AG08396 (cell line): ENCODE measurements at regions not wholly inside any gene's neighbourhood (a gene's known extent, or its start where the extent isn't known, plus 50 kb on each side); places are given as distances from the start of the nearest gene placed in this dataset.
"Not testable (repeated sequence)": the region's sequence is repeated elsewhere in the genome, so short reads cannot be mapped to it uniquely, and the experiment has no call there.

Experiments
- DNase-seq: peaks from one replicate; pipeline ENCODE4 v3.0.0; 2012; ENCODE audit warnings: low spot score, mixed read lengths

GRCh38 chrX:103428525-103428924 lies 52.2 kb downstream of the BEX3 start:
- DNase-seq = no peak

DNA sequence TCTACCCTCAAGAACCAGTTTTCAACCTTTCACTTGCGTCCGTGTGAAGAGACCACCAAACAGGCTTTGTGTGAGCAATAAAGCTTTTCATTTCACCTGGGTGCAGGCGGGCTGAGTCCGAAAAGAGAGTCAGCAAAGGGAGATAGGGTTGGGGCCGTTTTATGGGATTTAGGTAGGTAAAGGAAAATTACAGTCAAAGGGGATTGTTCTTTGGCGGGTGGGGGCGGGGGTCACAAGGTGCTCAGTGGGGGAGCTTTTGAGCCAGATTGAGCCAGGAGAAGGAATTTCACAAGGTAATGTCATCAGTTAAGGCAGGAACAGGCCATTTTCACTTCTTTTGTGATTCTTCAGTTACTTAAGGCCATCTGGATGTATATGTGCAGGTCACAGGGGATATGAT lies 52.7 kb downstream of the BEX3 start:
- DNase-seq = not testable (repeated sequence)

DNA sequence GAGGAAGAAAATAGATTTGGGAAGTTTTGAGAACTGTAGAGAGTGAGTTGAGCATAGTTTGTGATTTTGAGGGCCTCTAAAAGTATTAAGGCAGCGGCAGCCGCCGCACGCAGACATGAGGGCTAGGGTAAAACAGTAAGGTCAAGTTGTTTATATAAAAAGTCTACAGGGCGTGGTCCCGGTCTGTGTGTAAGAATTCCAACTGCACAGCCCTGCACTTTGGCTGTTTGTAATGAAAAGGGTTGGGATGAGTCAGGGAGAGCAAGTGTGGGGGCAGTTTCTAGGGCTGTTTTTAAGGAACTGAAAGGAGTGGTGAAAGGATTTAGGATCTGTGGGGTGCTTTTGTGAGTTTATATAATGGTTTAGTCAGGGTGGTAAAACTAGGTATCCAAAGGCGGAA lies 55.0 kb downstream of the BEX3 start:
- no peak for DNase-seq

- not testable (repeated sequence) for DNase-seq
Measured at GRCh38 chrX:103432841-103433240, 56.5 kb downstream of the BEX3 start.

DNA sequence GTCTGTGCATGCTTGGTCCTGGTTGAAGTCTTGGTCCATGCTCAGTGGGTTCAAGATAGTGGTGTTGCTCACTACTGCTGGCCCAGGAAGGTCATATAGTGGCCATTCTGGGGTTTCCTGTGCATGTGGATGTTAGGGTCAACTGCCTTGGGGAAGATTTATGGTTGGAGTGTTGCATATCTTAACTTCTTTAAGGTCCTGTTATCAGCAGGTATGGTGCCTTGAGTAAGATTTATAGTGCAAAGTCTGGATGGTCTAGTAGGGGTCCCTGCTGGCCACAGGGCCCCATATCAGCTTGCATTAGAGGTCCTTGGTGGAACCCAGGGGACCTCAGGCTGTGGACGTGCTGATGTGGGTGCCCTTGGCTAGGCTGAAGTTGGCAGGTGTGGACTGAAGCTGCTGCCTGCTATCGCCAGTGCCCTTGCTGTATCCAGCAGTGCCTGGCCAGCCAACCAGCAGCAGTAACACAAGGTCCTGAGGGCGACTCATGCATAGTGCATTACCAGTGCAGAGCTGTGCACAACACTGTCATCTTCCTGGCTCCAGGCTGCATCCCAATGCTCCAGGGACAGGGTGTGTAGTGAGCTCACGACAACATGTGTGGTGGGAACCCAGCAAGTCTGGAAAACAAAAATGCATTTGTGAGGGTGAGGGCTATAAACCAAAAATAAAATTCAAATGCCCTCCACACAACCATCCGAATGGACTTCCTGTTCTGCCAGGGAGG lies 61.0 kb downstream of the BEX3 start:
- DNase-seq = peak; percentile 7

DNA sequence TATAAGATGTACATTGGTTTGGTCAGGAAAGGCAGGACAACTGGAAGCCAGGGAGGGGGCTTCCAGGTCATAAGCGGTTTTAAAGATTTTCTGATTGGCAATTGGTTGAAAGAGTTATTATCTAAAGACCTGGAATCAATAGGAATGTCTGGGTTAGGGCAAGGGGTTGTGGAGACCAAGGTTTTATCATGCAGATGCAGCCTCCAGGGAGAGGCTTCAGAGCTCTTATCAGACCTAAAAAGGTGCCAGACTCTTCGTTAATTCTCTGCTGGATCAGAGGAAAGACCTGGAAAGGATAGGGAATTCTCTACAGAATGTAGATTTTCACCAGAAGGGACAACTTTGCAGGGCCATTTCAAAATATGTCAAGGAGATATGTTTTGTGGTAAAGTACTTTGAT lies 62.8 kb downstream of the BEX3 start:
- DNase-seq = no peak

DNA sequence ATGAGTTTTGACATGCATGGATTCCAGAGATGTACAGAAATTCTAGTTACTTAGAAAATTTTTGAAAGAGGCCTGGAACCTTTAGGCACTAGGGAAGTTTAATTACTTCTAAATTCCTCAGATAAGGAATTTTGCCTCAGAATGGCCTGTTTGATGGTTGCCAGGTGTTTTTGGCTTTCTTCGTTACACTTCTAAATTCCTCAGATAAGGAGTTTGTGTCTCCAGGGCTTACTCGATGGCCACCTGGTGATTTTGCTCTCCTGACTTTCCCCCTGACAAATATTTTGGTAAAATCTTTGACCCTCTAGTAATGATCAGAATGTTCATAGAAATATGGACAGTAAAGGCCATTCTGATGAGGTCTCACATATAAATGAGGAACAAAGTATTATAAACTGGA lies 64.3 kb downstream of the BEX3 start:
- DNase-seq = no peak

DNA sequence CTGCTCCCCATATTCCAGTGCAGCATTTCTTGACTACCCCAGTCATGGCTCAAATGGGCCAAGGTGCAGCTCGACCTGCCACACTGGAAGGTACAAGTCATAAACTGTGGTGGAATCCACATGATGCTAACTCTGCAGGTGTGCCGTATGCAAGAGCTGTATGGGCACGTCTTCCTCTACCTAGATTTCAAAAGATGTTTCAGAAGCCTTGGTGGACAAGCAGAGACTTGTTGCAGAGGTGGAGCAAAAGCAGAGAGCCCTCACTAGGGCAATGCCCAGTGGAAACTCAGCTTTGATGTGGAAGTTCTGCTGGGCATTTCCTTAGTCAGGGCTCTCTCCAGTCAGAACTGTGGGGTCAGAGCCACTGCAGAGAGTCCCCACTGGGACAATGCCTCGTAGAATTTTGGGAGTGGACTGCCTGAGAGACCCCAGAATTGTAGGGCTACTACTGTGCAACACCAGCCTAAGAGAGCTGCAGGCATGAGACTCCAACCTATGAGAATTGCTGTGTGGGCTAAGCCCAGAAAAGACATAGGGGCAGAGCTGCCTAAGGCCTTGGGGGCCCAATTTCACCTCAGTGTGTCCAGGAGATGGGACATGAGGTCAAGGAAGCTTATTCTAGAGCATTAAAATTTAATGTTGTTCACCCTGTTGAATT lies 65.7 kb downstream of the BEX3 start:
- DNase-seq = no peak

GRCh38 chrX:103442536-103442901 lies 66.2 kb downstream of the BEX3 start:
- no peak for DNase-seq

DNA sequence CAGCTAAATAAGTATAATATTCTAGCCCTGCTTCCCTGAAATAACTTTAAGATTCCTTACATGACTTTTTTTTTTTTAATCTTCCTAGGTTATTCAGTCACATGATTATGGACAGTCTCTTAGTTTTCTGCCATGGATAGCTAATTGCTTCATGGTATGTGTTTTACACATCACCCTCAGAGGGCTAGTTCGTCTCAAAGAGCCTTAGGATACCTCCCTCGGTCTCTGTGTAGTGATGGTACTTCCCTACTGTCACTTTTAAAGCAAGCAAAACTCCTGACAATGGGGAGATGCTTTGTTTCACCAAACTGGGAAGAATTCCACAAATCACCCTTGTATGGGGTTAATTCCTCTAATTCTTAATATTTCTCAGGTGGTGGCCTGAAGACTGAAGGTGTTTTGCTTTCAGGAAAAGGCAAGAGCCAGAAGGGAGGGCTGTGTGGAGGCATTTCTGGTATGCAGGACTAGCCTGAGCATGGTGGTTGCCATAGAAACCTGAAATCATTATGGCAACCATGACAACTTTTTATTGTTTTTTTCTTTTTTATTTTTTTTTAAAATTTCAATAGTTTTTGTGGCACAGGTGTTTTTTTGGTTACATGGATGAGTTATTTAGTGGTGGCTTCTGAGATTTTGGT lies 70.4 kb downstream of the BEX3 start:
- DNase-seq = peak; percentile 25
